ENCODE measurements at regions not wholly inside any gene's neighbourhood (a gene's known extent, or its start where the extent isn't known, plus 50 kb on each side); places are given as distances from the start of the nearest gene placed in this dataset.

DNA sequence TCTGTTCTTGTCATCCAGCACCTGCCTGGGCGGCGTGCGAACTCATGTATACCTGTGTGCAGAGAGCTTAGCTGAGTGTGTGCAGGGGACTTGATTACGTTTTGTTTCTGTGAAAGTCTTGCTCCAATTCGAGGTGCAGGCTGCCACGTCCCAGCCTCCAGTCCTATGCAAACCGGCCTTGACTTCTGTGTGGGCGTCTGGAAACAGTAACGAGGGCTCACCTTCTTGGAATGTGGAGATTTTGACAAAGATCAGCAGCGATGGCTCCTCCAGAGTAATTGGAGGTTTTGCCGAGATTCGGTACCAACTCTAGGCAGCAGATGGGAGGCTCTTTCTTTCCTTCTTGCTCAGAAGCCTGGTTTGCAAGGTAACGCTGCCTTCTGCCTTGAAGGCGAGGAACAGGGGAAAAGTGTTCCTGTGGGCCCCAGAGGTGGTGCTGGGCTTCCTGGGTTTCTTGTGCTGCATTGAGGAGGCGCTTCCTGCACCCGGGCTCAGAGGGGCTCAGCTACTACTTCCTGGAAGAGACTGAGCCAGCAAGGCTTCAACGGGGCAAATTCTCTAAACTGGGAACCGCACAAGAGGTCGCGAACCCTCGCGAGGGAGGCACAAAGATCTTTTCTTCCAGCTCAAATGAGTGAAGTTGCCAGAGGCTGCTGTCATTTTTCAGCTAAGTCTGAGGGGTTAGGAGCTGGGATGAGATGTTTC lies 249.0 kb downstream of the AACS start:
- no peaks in the 10 kb centered on the region for H3K36me3 ChIP-seq
- no peak overlapping the region for H3K4me3 ChIP-seq
- 41% methylated on average over 16 of the region's 22 CpGs for WGBS
- DNase-seq (ENCODE audit: extremely low spot score): no peak
- no peak overlapping the region for H3K27ac ChIP-seq (replicated peaks in 1 of 4)
- TF ChIP-seq POLR2AphosphoS5 (IDR thresholded peaks at IDR 0.05) (no peak), POLR2A (IDR thresholded peaks at IDR 0.05; ENCODE audit: low read depth) (no peak), EP300 (IDR thresholded peaks at IDR 0.05) (no peak)
- TF ChIP-seq, protein P1, sequence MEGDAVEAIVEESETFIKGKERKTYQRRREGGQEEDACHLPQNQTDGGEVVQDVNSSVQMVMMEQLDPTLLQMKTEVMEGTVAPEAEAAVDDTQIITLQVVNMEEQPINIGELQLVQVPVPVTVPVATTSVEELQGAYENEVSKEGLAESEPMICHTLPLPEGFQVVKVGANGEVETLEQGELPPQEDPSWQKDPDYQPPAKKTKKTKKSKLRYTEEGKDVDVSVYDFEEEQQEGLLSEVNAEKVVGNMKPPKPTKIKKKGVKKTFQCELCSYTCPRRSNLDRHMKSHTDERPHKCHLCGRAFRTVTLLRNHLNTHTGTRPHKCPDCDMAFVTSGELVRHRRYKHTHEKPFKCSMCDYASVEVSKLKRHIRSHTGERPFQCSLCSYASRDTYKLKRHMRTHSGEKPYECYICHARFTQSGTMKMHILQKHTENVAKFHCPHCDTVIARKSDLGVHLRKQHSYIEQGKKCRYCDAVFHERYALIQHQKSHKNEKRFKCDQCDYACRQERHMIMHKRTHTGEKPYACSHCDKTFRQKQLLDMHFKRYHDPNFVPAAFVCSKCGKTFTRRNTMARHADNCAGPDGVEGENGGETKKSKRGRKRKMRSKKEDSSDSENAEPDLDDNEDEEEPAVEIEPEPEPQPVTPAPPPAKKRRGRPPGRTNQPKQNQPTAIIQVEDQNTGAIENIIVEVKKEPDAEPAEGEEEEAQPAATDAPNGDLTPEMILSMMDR (IDR thresholded peaks at IDR 0.05): no peak
- no peaks in the 10 kb centered on the region for H3K9me3 ChIP-seq
- H3K4me1 ChIP-seq: no peaks in the 10 kb centered on the region
- intact Hi-C loops (cut with DNase I): no loop called here
- peaks cover 0 to 61% (median 0%) of the 10 kb centered on the region in 4 donors for H3K27me3 ChIP-seq

DNA sequence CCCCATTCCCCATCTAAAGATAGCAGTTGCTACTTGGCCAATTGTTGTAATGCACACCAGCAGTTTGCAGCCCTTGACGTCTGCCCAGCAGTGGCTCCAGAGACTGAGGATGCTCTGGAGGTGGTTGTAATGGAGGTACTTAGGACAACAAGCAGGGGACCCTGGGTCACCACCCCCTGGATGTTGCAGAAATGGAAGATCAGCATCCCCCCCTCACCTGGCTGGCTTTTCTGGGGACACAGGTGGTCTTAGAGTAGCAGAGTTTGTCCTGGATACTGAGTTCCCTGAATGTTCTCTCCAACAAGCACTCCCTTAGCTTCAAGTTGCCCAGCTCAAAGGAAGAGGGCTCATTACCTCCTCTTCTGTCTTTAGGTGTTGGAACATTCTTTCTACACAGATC lies 250.5 kb downstream of the AACS start:
- WGBS: 83% methylated on average over 1 of the region's 1 CpG

DNA sequence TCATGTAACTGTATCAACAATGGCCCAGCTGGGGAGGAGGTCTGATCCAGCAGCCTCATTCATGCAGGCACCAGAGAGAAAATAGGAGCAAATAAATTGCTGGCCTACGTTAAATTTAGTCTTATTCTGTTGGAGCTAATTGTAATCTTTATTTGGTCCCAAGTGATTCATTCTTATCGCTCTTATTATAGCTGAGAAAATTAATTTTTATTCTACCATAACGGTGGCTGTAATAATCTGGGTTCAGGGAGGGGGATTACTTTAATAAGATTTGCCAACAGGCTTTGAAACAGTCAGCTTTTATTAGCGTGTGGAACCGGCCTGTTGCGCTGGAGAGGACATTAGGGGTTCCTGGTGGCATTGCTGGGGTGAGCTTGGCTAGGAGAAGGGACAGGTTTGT lies 254.9 kb downstream of the AACS start:
- H3K4me3 ChIP-seq: no peak overlapping the region
- WGBS: 84% methylated on average over 6 of the region's 6 CpGs
- no peak overlapping the region for H3K27ac ChIP-seq (replicated peaks in 1 of 4)
- no peak for TF ChIP-seq EP300 (IDR thresholded peaks at IDR 0.05)
- TF ChIP-seq POLR2AphosphoS5 (IDR thresholded peaks at IDR 0.05): no peak
- no peak for TF ChIP-seq POLR2A (IDR thresholded peaks at IDR 0.05; ENCODE audit: low read depth)
- TF ChIP-seq, protein P1 (IDR thresholded peaks at IDR 0.05): no peak
- H3K4me1 ChIP-seq: no peaks in the 10 kb centered on the region
- H3K27me3 ChIP-seq: peaks cover 0 to 32% (median 0%) of the 10 kb centered on the region in 4 donors
- H3K36me3 ChIP-seq: no peaks in the 10 kb centered on the region
- DNase-seq (ENCODE audit: extremely low spot score): no peak
- no peaks in the 10 kb centered on the region for H3K9me3 ChIP-seq
- intact Hi-C loops (cut with DNase I): no loop called here

More for the DNA sequence above, 250.5 kb downstream of the AACS start:
- Histone ChIP-seq H3K4me1 (no peaks in the 10 kb centered on the region), H3K27me3 (peaks cover 0 to 53% (median 0%) of the 10 kb centered on the region in 4 donors), H3K27ac (replicated peaks in 1 of 4) (no peak overlapping the region), H3K36me3 (no peaks in the 10 kb centered on the region), H3K9me3 (no peaks in the 10 kb centered on the region), H3K4me3 (no peak overlapping the region)
- TF ChIP-seq POLR2A (IDR thresholded peaks at IDR 0.05; ENCODE audit: low read depth) (no peak), POLR2AphosphoS5 (IDR thresholded peaks at IDR 0.05) (no peak), EP300 (IDR thresholded peaks at IDR 0.05) (no peak)
- TF ChIP-seq, protein P1 (IDR thresholded peaks at IDR 0.05): no peak
- intact Hi-C loops (cut with DNase I): loop anchor here (5.0 kb wide), 1 partner anchor 457 kb away; no protein-coding TSS in a partner anchor
- DNase-seq (ENCODE audit: extremely low spot score): no peak

DNA sequence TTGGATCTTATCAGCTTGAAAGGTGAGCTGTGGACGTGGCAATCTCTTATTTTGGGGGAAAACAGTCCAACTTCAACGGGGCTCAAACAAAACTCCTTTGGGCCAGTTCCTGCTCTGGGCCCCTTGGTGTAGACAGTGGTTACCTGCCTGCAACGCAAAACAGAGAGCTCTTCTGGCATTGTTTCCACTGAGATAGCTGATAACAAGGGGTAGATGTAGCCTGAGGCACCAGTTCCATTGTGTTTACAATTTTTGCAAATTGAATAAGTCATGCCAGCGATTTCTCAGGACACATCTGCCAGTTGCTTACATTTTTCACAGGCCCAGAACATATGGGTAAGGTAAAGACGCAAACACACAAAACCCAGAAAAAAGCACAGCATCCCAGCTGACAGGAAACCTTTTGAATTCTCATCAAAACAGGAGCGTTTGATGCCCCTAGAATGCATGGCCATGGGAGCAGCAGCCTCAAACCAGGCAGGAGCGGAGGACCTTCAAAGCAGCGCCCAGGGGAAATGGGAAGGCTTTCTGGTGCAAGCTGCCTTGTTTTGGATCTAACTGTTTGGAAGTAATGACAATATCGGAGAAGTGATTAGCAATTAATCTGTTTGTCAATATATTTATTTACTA lies 259.7 kb downstream of the AACS start:
- TF ChIP-seq EP300 (IDR thresholded peaks at IDR 0.05) (no peak), POLR2AphosphoS5 (IDR thresholded peaks at IDR 0.05) (no peak), POLR2A (IDR thresholded peaks at IDR 0.05; ENCODE audit: low read depth) (no peak)
- TF ChIP-seq, protein P1 (IDR thresholded peaks at IDR 0.05): no peak
- H3K36me3 ChIP-seq: no peaks in the 10 kb centered on the region
- H3K4me3 ChIP-seq: no peak overlapping the region
- peaks cover 0 to 48% (median 0%) of the 10 kb centered on the region in 4 donors for H3K27me3 ChIP-seq
- peaks cover 0 to 10% (median 5%) of the 10 kb centered on the region in 4 donors for H3K9me3 ChIP-seq
- WGBS: 57% methylated on average over 9 of the region's 9 CpGs
- DNase-seq (ENCODE audit: extremely low spot score): no peak
- intact Hi-C loops (cut with DNase I): no loop called here
- H3K27ac ChIP-seq (replicated peaks in 1 of 4): no peak overlapping the region
- no peaks in the 10 kb centered on the region for H3K4me1 ChIP-seq
